ENCODE measurements at regions not wholly inside any gene's neighbourhood (a gene's known extent, or its start where the extent isn't known, plus 50 kb on each side); places are given as distances from the start of the nearest gene placed in this dataset.
A peak's percentile ranks its signal among the peaks of the same experiment; 100 is the strongest.

DNA sequence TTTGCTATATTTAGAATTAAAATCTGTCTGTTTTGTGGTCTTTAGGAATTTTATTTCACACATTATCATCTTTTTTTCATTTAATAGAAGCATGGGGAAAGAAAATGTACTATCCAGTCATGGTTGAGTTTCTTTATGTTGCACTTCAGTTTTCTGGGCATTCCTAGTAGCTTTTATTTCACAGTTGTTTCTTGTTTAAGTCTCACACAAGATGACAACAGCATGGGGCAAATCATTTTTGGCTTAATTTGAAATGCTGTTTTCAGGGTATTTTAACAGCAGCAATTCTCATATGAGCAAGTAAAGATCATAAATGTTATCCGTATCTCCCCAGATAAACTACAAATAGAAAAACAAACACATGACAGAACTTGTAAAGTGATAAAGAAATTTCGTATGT lies 1600.2 kb downstream of the PCDH9 start:
- Histone ChIP-seq H3K27ac (ENCODE audit: low read depth, low read length) (no peak overlapping the region), H3K27me3 (ENCODE audit: insufficient read depth, low read length) (no peaks in the 10 kb centered on the region), H3K4me3 (ENCODE audit: insufficient read depth, low read length) (no peak overlapping the region), H3K79me2 (ENCODE audit: insufficient read depth, low read length) (no peaks in the 10 kb centered on the region), H3K36me3 (ENCODE audit: insufficient read depth, low read length) (no peaks in the 10 kb centered on the region), H4K20me1 (ENCODE audit: insufficient read depth, low read length) (no peaks in the 10 kb centered on the region), H3K4me2 (ENCODE audit: insufficient read depth, low read length) (no peak overlapping the region), H3K4me1 (ENCODE audit: insufficient read depth, low read length) (no peaks in the 10 kb centered on the region), H3K9me3 (ENCODE audit: low read depth, low read length) (no peaks in the 10 kb centered on the region), H2AFZ (ENCODE audit: low read length) (no peak overlapping the region)
- TF ChIP-seq, protein P1, sequence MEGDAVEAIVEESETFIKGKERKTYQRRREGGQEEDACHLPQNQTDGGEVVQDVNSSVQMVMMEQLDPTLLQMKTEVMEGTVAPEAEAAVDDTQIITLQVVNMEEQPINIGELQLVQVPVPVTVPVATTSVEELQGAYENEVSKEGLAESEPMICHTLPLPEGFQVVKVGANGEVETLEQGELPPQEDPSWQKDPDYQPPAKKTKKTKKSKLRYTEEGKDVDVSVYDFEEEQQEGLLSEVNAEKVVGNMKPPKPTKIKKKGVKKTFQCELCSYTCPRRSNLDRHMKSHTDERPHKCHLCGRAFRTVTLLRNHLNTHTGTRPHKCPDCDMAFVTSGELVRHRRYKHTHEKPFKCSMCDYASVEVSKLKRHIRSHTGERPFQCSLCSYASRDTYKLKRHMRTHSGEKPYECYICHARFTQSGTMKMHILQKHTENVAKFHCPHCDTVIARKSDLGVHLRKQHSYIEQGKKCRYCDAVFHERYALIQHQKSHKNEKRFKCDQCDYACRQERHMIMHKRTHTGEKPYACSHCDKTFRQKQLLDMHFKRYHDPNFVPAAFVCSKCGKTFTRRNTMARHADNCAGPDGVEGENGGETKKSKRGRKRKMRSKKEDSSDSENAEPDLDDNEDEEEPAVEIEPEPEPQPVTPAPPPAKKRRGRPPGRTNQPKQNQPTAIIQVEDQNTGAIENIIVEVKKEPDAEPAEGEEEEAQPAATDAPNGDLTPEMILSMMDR (IDR thresholded peaks at IDR 0.05; ENCODE audit: extremely low read depth, low read depth, low read length): no peak
- no peak for DNase-seq (ENCODE audit: insufficient read length, low spot score, missing footprints)

DNA sequence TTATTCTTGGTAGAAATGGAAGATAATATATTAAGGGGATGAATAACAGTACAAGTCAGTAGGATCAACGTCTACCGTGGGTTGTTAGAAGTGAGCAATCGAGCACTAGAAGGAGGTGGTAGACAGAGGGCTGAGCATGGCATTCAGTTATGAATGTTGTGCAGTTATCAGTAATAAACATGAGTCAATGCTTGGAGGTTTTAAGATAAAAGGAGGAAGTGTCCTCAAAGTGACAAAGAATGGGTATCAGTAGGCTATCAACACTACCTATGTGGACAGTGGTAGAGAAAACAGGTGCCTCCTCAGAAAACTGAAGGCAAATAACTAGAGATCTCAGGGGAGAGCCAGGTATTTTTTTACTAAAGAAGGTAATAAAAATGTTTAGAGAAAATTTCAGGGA lies 1607.0 kb downstream of the PCDH9 start:
- TF ChIP-seq, protein P1 (IDR thresholded peaks at IDR 0.05; ENCODE audit: extremely low read depth, low read depth, low read length): no peak

DNA sequence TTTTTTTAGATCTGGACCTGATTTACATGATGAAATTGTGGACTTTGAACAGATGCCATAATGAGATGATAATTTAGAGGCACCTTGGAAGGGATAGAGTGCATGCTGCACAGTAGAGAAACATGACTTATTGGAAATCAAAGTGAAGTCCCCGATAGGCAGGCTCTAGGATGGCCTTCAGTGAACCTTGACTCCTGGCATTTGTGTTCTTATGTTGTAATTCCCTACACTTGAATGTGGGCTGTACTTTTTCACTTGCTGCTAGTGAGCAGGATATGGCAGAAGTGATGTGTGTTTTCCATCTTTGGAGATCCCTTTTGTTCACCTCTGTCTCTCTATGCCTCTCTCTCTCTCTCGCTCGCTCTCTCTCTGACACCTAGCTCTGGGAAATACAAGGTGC lies 1614.6 kb downstream of the PCDH9 start:
- H3K4me2 ChIP-seq (ENCODE audit: insufficient read depth, low read length): no peak overlapping the region
- no peaks in the 10 kb centered on the region for H3K36me3 ChIP-seq (ENCODE audit: insufficient read depth, low read length)
- H3K4me3 ChIP-seq (ENCODE audit: insufficient read depth, low read length): no peak overlapping the region
- H4K20me1 ChIP-seq (ENCODE audit: insufficient read depth, low read length): no peaks in the 10 kb centered on the region
- no peaks in the 10 kb centered on the region for H3K4me1 ChIP-seq (ENCODE audit: insufficient read depth, low read length)
- no peak overlapping the region for H2AFZ ChIP-seq (ENCODE audit: low read length)
- no peak for DNase-seq (ENCODE audit: insufficient read length, low spot score, missing footprints)
- H3K9me3 ChIP-seq (ENCODE audit: low read depth, low read length): no peaks in the 10 kb centered on the region
- no peaks in the 10 kb centered on the region for H3K79me2 ChIP-seq (ENCODE audit: insufficient read depth, low read length)
- H3K27ac ChIP-seq (ENCODE audit: low read depth, low read length): no peak overlapping the region
- H3K27me3 ChIP-seq (ENCODE audit: insufficient read depth, low read length): no peaks in the 10 kb centered on the region
- TF ChIP-seq, protein P1 (IDR thresholded peaks at IDR 0.05; ENCODE audit: extremely low read depth, low read depth, low read length): no peak

More for the DNA sequence above, 1607.0 kb downstream of the PCDH9 start:
- H2AFZ ChIP-seq (ENCODE audit: low read length): no peak overlapping the region
- H3K36me3 ChIP-seq (ENCODE audit: insufficient read depth, low read length): no peaks in the 10 kb centered on the region
- H3K4me2 ChIP-seq (ENCODE audit: insufficient read depth, low read length): no peak overlapping the region
- no peak overlapping the region for H3K4me3 ChIP-seq (ENCODE audit: insufficient read depth, low read length)
- no peaks in the 10 kb centered on the region for H3K4me1 ChIP-seq (ENCODE audit: insufficient read depth, low read length)
- H3K79me2 ChIP-seq (ENCODE audit: insufficient read depth, low read length): no peaks in the 10 kb centered on the region
- H3K9me3 ChIP-seq (ENCODE audit: low read depth, low read length): no peaks in the 10 kb centered on the region
- H3K27ac ChIP-seq (ENCODE audit: low read depth, low read length): no peak overlapping the region
- DNase-seq (ENCODE audit: insufficient read length, low spot score, missing footprints): no peak
- no peaks in the 10 kb centered on the region for H3K27me3 ChIP-seq (ENCODE audit: insufficient read depth, low read length)
- H4K20me1 ChIP-seq (ENCODE audit: insufficient read depth, low read length): no peaks in the 10 kb centered on the region

DNA sequence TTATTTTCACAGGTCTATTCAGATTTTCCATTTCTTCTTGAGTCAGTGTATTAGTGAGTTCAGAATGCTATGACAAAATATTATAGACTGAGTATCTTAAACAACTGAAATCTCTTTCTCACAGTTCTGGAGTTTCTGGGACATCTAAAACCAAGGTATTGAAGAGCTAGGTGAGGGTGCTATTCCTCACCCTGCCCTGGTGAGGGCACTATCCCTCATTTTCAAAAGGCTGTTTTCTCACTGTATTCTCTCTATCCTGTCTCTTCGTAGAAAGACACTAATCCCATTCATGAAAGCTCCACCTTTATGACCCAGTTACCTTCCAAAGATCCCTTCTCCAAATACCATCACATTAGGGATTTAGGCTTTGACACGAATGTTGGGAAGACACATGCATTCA lies 1617.1 kb downstream of the PCDH9 start:
- Histone ChIP-seq H3K4me2 (ENCODE audit: insufficient read depth, low read length) (no peak overlapping the region), H3K4me1 (ENCODE audit: insufficient read depth, low read length) (no peaks in the 10 kb centered on the region), H4K20me1 (ENCODE audit: insufficient read depth, low read length) (no peaks in the 10 kb centered on the region), H3K79me2 (ENCODE audit: insufficient read depth, low read length) (no peaks in the 10 kb centered on the region), H3K27ac (ENCODE audit: low read depth, low read length) (no peak overlapping the region), H3K9me3 (ENCODE audit: low read depth, low read length) (no peaks in the 10 kb centered on the region), H2AFZ (ENCODE audit: low read length) (no peak overlapping the region), H3K27me3 (ENCODE audit: insufficient read depth, low read length) (no peaks in the 10 kb centered on the region), H3K36me3 (ENCODE audit: insufficient read depth, low read length) (no peaks in the 10 kb centered on the region), H3K4me3 (ENCODE audit: insufficient read depth, low read length) (no peak overlapping the region)
- peak; percentile 62 for DNase-seq (ENCODE audit: insufficient read length, low spot score, missing footprints)
- TF ChIP-seq, protein P1 (IDR thresholded peaks at IDR 0.05; ENCODE audit: extremely low read depth, low read depth, low read length): no peak

Measured in osteoblast (primary cell).